ENCODE measurements at regions not wholly inside any gene's neighbourhood (a gene's known extent, or its start where the extent isn't known, plus 50 kb on each side); places are given as distances from the start of the nearest gene placed in this dataset.

GRCh38 chr5:174396541-174396940 lies 327.8 kb upstream of the MSX2 start:
- no peak for TF ChIP-seq REST (IDR thresholded peaks at IDR 0.05; ENCODE audit: insufficient read depth in 1 of 2, low read depth in 2 of 2, low read length in 1 of 2)
- no peak for TF ChIP-seq CTCF (IDR thresholded peaks at IDR 0.05)

All from Panc1 (cell line).